ENCODE measurements at regions not wholly inside any gene's neighbourhood (a gene's known extent, or its start where the extent isn't known, plus 50 kb on each side); places are given as distances from the start of the nearest gene placed in this dataset.
A peak's percentile ranks its signal among the peaks of the same experiment; 100 is the strongest.

- Mint-ChIP-seq H3K27me3 (no peaks in the 10 kb centered on the region), H3K4me3 (no peak overlapping the region), H3K9me3 (ENCODE audit: low read depth) (no peaks in the 10 kb centered on the region), H3K27ac (no peak overlapping the region), H3K4me1 (peaks cover 19% of the 10 kb centered on the region), H3K36me3 (peaks cover 2% of the 10 kb centered on the region)
- ATAC-seq (no peak), DNase-seq (no peak)
- CTCF ChIA-PET, result interaction anchor here (0.9 to 1.2 kb wide), 2 partner anchors 18 to 42 kb away, joined by 3 read pairs; no protein-coding TSS in a partner anchor
These were observed 353.3 kb downstream of the GADD45G start for GRCh38 chr9:89958086-89958485.

- peak; percentile 55 for ATAC-seq
- no peaks in the 10 kb centered on the region for H3K36me3 Mint-ChIP-seq
These were observed 357.0 kb downstream of the GADD45G start for GRCh38 chr9:89961616-89962341.

GRCh38 chr9:89963280-89963679 lies 358.5 kb downstream of the GADD45G start:
- Mint-ChIP-seq H3K4me1 (peaks cover 16% of the 10 kb centered on the region), H3K9me3 (ENCODE audit: low read depth) (no peaks in the 10 kb centered on the region), H3K36me3 (no peaks in the 10 kb centered on the region), H3K27me3 (peaks cover 3% of the 10 kb centered on the region), H3K27ac (no peak overlapping the region), H3K4me3 (no peak overlapping the region)
- ATAC-seq (no peak), DNase-seq (no peak)
- CTCF ChIA-PET, result interaction anchor here (0.6 kb wide), 1 partner anchor 1797 kb away, joined by 3 read pairs; no protein-coding TSS in a partner anchor

More at GRCh38 chr9:89961616-89962341, 357.0 kb downstream of the GADD45G start:
- peaks cover 3% of the 10 kb centered on the region for H3K27me3 Mint-ChIP-seq
- no peak overlapping the region for H3K4me3 Mint-ChIP-seq
- no peaks in the 10 kb centered on the region for H3K9me3 Mint-ChIP-seq (ENCODE audit: low read depth)
- H3K27ac Mint-ChIP-seq, result no peak overlapping the region
- peaks cover 16% of the 10 kb centered on the region for H3K4me1 Mint-ChIP-seq
- no peak for DNase-seq
- CTCF ChIA-PET, result interaction anchor here (1.2 to 1.6 kb wide), 2 partner anchors 43 to 359 kb away, joined by 3 to 4 read pairs; no protein-coding TSS in a partner anchor

- Mint-ChIP-seq H3K4me3 (no peak overlapping the region), H3K27me3 (peaks cover 3% of the 10 kb centered on the region), H3K9me3 (ENCODE audit: low read depth) (no peaks in the 10 kb centered on the region), H3K4me1 (peaks cover 20% of the 10 kb centered on the region), H3K36me3 (no peaks in the 10 kb centered on the region), H3K27ac (no peak overlapping the region)
- CTCF ChIA-PET, result no interaction called here
- no peak for DNase-seq
- no peak for ATAC-seq
These were observed 362.7 kb downstream of the GADD45G start for GRCh38 chr9:89967527-89967926.

- ATAC-seq (peak; percentile 78), DNase-seq (peak; percentile 47)
- CTCF ChIA-PET, result interaction anchor here (0.9 to 2.2 kb wide), 2 partner anchors 366 to 369 kb away, joined by 3 to 11 read pairs; no protein-coding TSS in a partner anchor
- Mint-ChIP-seq H3K27ac (no peak overlapping the region), H3K36me3 (no peaks in the 10 kb centered on the region), H3K4me1 (peaks cover 24% of the 10 kb centered on the region), H3K4me3 (no peak overlapping the region), H3K9me3 (ENCODE audit: low read depth) (no peaks in the 10 kb centered on the region), H3K27me3 (peaks cover 3% of the 10 kb centered on the region)
These were observed 364.4 kb downstream of the GADD45G start for GRCh38 chr9:89969156-89969675.

GRCh38 chr9:89969881-89970639 lies 365.2 kb downstream of the GADD45G start:
- no peaks in the 10 kb centered on the region for H3K9me3 Mint-ChIP-seq (ENCODE audit: low read depth)
- no peak overlapping the region for H3K4me3 Mint-ChIP-seq
- no peak overlapping the region for H3K27ac Mint-ChIP-seq

GRCh38 chr9:89970701-89971100 lies 365.9 kb downstream of the GADD45G start:
- H3K9me3 Mint-ChIP-seq (ENCODE audit: low read depth), result no peaks in the 10 kb centered on the region
- no peaks in the 10 kb centered on the region for H3K36me3 Mint-ChIP-seq
- CTCF ChIA-PET, result interaction anchor here (0.9 kb wide), 1 partner anchor 23 kb away, joined by 3 read pairs; no protein-coding TSS in a partner anchor
- H3K27me3 Mint-ChIP-seq, result peaks cover 3% of the 10 kb centered on the region
- no peak for DNase-seq
- ATAC-seq, result no peak
- H3K4me1 Mint-ChIP-seq, result peaks cover 24% of the 10 kb centered on the region
- H3K27ac Mint-ChIP-seq, result no peak overlapping the region
- H3K4me3 Mint-ChIP-seq, result no peak overlapping the region

More at GRCh38 chr9:89969881-89970639, 365.2 kb downstream of the GADD45G start:
- CTCF ChIA-PET, result interaction anchor here (0.9 to 2.2 kb wide), 3 partner anchors 24 to 370 kb away, joined by 3 to 11 read pairs (median 3); no protein-coding TSS in a partner anchor
- DNase-seq, result no peak
- H3K27me3 Mint-ChIP-seq, result peaks cover 3% of the 10 kb centered on the region
- no peaks in the 10 kb centered on the region for H3K36me3 Mint-ChIP-seq
- no peak for ATAC-seq
- peaks cover 24% of the 10 kb centered on the region for H3K4me1 Mint-ChIP-seq

GRCh38 chr9:89972535-89972934 lies 367.7 kb downstream of the GADD45G start:
- Mint-ChIP-seq H3K9me3 (ENCODE audit: low read depth) (no peaks in the 10 kb centered on the region), H3K4me3 (no peak overlapping the region)
- no peak for ATAC-seq

GRCh38 chr9:89974582-89974981 lies 369.8 kb downstream of the GADD45G start:
- Mint-ChIP-seq H3K9me3 (ENCODE audit: low read depth) (no peaks in the 10 kb centered on the region), H3K36me3 (no peaks in the 10 kb centered on the region), H3K27me3 (peaks cover 21% of the 10 kb centered on the region), H3K4me3 (no peak overlapping the region), H3K27ac (no peak overlapping the region), H3K4me1 (peaks cover 14% of the 10 kb centered on the region)
- CTCF ChIA-PET, result interaction anchor here (0.5 kb wide), 1 partner anchor 42 kb away, joined by 3 read pairs; no protein-coding TSS in a partner anchor
- ATAC-seq, result no peak
- DNase-seq, result no peak

More at GRCh38 chr9:89972535-89972934, 367.7 kb downstream of the GADD45G start:
- Mint-ChIP-seq H3K27ac (no peak overlapping the region), H3K27me3 (peaks cover 4% of the 10 kb centered on the region), H3K4me1 (peaks cover 24% of the 10 kb centered on the region), H3K36me3 (no peaks in the 10 kb centered on the region)
- CTCF ChIA-PET, result no interaction called here
- DNase-seq, result no peak

GRCh38 chr9:89975024-89975423 lies 370.2 kb downstream of the GADD45G start:
- H3K36me3 Mint-ChIP-seq, result no peaks in the 10 kb centered on the region
- peaks cover 24% of the 10 kb centered on the region for H3K27me3 Mint-ChIP-seq
- CTCF ChIA-PET, result no interaction called here
- H3K27ac Mint-ChIP-seq, result no peak overlapping the region
- DNase-seq (no peak), ATAC-seq (no peak)
- H3K9me3 Mint-ChIP-seq (ENCODE audit: low read depth), result no peaks in the 10 kb centered on the region
- H3K4me3 Mint-ChIP-seq, result no peak overlapping the region
- H3K4me1 Mint-ChIP-seq, result peaks cover 12% of the 10 kb centered on the region

- CTCF ChIA-PET, result no interaction called here
- no peak overlapping the region for H3K27ac Mint-ChIP-seq
- H3K9me3 Mint-ChIP-seq (ENCODE audit: low read depth), result no peaks in the 10 kb centered on the region
- DNase-seq (no peak), ATAC-seq (no peak)
- peaks cover 29% of the 10 kb centered on the region for H3K27me3 Mint-ChIP-seq
- H3K36me3 Mint-ChIP-seq, result no peaks in the 10 kb centered on the region
- peaks cover 12% of the 10 kb centered on the region for H3K4me1 Mint-ChIP-seq
- no peak overlapping the region for H3K4me3 Mint-ChIP-seq
These were observed 370.8 kb downstream of the GADD45G start for GRCh38 chr9:89975630-89976029.

GRCh38 chr9:89978185-89978584 lies 373.4 kb downstream of the GADD45G start:
- Mint-ChIP-seq H3K36me3 (peaks cover 3% of the 10 kb centered on the region), H3K4me1 (peaks cover 6% of the 10 kb centered on the region), H3K27me3 (peaks cover 42% of the 10 kb centered on the region), H3K27ac (no peak overlapping the region), H3K9me3 (ENCODE audit: low read depth) (peaks cover 5% of the 10 kb centered on the region), H3K4me3 (no peak overlapping the region)
- no peak for ATAC-seq
- no peak for DNase-seq
- CTCF ChIA-PET, result no interaction called here

- peaks cover 9% of the 10 kb centered on the region for H3K36me3 Mint-ChIP-seq
- DNase-seq (no peak), ATAC-seq (no peak)
- peaks cover 42% of the 10 kb centered on the region for H3K27me3 Mint-ChIP-seq
- H3K4me1 Mint-ChIP-seq, result peaks cover 30% of the 10 kb centered on the region
- peaks cover 5% of the 10 kb centered on the region for H3K9me3 Mint-ChIP-seq (ENCODE audit: low read depth)
- H3K4me3 Mint-ChIP-seq, result no peak overlapping the region
- CTCF ChIA-PET, result no interaction called here
- H3K27ac Mint-ChIP-seq, result no peak overlapping the region
These were observed 375.8 kb downstream of the GADD45G start for GRCh38 chr9:89980600-89980999.
